ENCODE measurements at regions not wholly inside any gene's neighbourhood (a gene's known extent, or its start where the extent isn't known, plus 50 kb on each side); places are given as distances from the start of the nearest gene placed in this dataset.

GRCh38 chr9:13627502-13627901 is 348.0 kb upstream of the MPDZ start:
- no peak for DNase-seq

- DNase-seq: no peak
Observed at GRCh38 chr9:13627071-13627470, 347.6 kb upstream of the MPDZ start.

- no peak for DNase-seq
Observed at GRCh38 chr9:13626601-13627000, 347.1 kb upstream of the MPDZ start.

GRCh38 chr9:13621872-13622564 is 342.5 kb upstream of the MPDZ start:
- DNase-seq: no peak

GRCh38 chr9:13616491-13617035 is 337.1 kb upstream of the MPDZ start:
- no peak for DNase-seq

- DNase-seq: no peak
Observed at GRCh38 chr9:13615660-13616490, 336.4 kb upstream of the MPDZ start.

- no peak for DNase-seq
Observed at GRCh38 chr9:13614060-13614459, 334.6 kb upstream of the MPDZ start.

GRCh38 chr9:13613296-13613695 is 333.8 kb upstream of the MPDZ start:
- DNase-seq: no peak

- DNase-seq: no peak
Observed at GRCh38 chr9:13608451-13608850, 329.0 kb upstream of the MPDZ start.

- no peak for DNase-seq
Observed at GRCh38 chr9:13607481-13608441, 328.3 kb upstream of the MPDZ start.

- no peak for DNase-seq
Observed at GRCh38 chr9:13606586-13606985, 327.1 kb upstream of the MPDZ start.

GRCh38 chr9:13603921-13604320 is 324.4 kb upstream of the MPDZ start:
- no peak for DNase-seq

- no peak for DNase-seq
Observed at GRCh38 chr9:13598738-13599137, 319.2 kb upstream of the MPDZ start.

- no peak for DNase-seq
Observed at GRCh38 chr9:13597427-13597826, 317.9 kb upstream of the MPDZ start.

GRCh38 chr9:13597004-13597403 is 317.5 kb upstream of the MPDZ start:
- no peak for DNase-seq

GRCh38 chr9:13596383-13596970 is 317.0 kb upstream of the MPDZ start:
- no peak for DNase-seq

GRCh38 chr9:13590996-13591395 is 311.5 kb upstream of the MPDZ start:
- DNase-seq: no peak

- no peak for DNase-seq
Observed at GRCh38 chr9:13589034-13589737, 309.7 kb upstream of the MPDZ start.

GRCh38 chr9:13588151-13589033 is 308.9 kb upstream of the MPDZ start:
- no peak for DNase-seq

GRCh38 chr9:13587571-13587970 is 308.1 kb upstream of the MPDZ start:
- DNase-seq: no peak
